Lower lobe of right lung (tissue), 2 donors: ENCODE measurements at regions not wholly inside any gene's neighbourhood (a gene's known extent, or its start where the extent isn't known, plus 50 kb on each side); places are given as distances from the start of the nearest gene placed in this dataset.

Source experiments
- ATAC-seq, 2 donors: fragments of 200-7000 bp; cut with Tn5 transposase; one replicate each; pipeline ENCODE4 v1.9.1; 2020 to 2022; ENCODE audit warnings: mild to moderate bottlenecking in 2 of 2, moderate library complexity in 2 of 2
- DNase-seq: peaks from one replicate; pipeline ENCODE4 v3.0.0-alpha.2; 2020
- H3K27ac ChIP-seq: fragments of 200-600 bp; one replicate; pipeline ENCODE4 v1.8.0; 2022
- H3K27me3 ChIP-seq: fragments of 200-600 bp; one replicate; pipeline ENCODE4 v1.8.0; 2022; ENCODE audit warnings: low read depth
- H3K36me3 ChIP-seq: fragments of 200-600 bp; one replicate; pipeline ENCODE4 v1.8.0; 2022; ENCODE audit warnings: mild to moderate bottlenecking
- H3K4me1 ChIP-seq: fragments of 200-600 bp; one replicate; pipeline ENCODE4 v1.8.0; 2022
- H3K4me3 ChIP-seq: fragments of 200-600 bp; one replicate; pipeline ENCODE4 v1.8.0; 2022; ENCODE audit warnings: mild to moderate bottlenecking
- H3K9me3 ChIP-seq: fragments of 200-600 bp; one replicate; pipeline ENCODE4 v1.8.0; 2022
- intact Hi-C: fragments of 100-400 bp; cut with DNase I; formaldehyde crosslinking; loops from one replicate; pipeline ENCODE4 v1.11.0; 2022
- TF ChIP-seq, protein P1 (sequence below): fragments of 200-600 bp; IDR thresholded peaks from one replicate; pipeline ENCODE4 v1.8.0; 2022; ENCODE audit warnings: antibody characterized with exemption, mild to moderate bottlenecking
- donor health status: DM: no; HTN: yes; CAD: no; lungs with severe emphysema.

- no peak for ATAC-seq
- intact Hi-C loops: no loop called here
- TF ChIP-seq, protein P1, sequence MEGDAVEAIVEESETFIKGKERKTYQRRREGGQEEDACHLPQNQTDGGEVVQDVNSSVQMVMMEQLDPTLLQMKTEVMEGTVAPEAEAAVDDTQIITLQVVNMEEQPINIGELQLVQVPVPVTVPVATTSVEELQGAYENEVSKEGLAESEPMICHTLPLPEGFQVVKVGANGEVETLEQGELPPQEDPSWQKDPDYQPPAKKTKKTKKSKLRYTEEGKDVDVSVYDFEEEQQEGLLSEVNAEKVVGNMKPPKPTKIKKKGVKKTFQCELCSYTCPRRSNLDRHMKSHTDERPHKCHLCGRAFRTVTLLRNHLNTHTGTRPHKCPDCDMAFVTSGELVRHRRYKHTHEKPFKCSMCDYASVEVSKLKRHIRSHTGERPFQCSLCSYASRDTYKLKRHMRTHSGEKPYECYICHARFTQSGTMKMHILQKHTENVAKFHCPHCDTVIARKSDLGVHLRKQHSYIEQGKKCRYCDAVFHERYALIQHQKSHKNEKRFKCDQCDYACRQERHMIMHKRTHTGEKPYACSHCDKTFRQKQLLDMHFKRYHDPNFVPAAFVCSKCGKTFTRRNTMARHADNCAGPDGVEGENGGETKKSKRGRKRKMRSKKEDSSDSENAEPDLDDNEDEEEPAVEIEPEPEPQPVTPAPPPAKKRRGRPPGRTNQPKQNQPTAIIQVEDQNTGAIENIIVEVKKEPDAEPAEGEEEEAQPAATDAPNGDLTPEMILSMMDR: no peak
Measured at GRCh38 chr13:38180126-38180525, 169.5 kb upstream of the UFM1 start.

DNA sequence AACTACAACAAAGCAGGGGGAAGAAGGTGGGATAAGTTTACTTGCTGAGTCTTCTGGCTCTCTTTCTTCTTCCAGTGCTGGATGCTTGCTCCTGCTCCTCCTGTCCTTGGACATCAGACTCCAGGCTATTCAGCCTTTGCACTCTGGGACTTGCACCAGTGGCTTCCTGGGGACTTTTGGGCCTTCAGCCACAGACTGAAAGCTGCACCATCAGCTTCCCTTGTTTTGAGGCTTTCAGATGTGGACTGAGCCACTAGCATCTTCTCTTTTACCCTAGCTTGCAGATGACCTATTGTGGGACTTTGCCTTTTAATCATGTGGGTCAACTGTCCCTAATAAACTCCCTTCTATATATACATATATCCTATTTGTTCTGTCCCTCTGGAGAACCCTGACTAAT is 173.0 kb upstream of the UFM1 start:
- TF ChIP-seq, protein P1: no peak
- Histone ChIP-seq H3K9me3 (no peaks in the 10 kb centered on the region), H3K4me1 (no peaks in the 10 kb centered on the region), H3K27ac (no peak overlapping the region), H3K4me3 (no peak overlapping the region), H3K36me3 (no peaks in the 10 kb centered on the region), H3K27me3 (no peaks in the 10 kb centered on the region)
- DNase-seq (no peak), ATAC-seq (no peak)
- intact Hi-C loops: no loop called here

More at GRCh38 chr13:38180126-38180525, 169.5 kb upstream of the UFM1 start:
- Histone ChIP-seq H3K9me3 (no peaks in the 10 kb centered on the region), H3K36me3 (no peaks in the 10 kb centered on the region), H3K4me3 (no peak overlapping the region), H3K27me3 (no peaks in the 10 kb centered on the region), H3K4me1 (no peaks in the 10 kb centered on the region), H3K27ac (no peak overlapping the region)
- DNase-seq: no peak

- Histone ChIP-seq H3K4me3 (no peak overlapping the region), H3K27me3 (no peaks in the 10 kb centered on the region), H3K36me3 (no peaks in the 10 kb centered on the region), H3K9me3 (no peaks in the 10 kb centered on the region), H3K27ac (no peak overlapping the region), H3K4me1 (no peaks in the 10 kb centered on the region)
- intact Hi-C loops: no loop called here
- TF ChIP-seq, protein P1: no peak
- no peak for ATAC-seq
- DNase-seq: no peak
Measured at GRCh38 chr13:38173403-38173802, 176.2 kb upstream of the UFM1 start.

DNA sequence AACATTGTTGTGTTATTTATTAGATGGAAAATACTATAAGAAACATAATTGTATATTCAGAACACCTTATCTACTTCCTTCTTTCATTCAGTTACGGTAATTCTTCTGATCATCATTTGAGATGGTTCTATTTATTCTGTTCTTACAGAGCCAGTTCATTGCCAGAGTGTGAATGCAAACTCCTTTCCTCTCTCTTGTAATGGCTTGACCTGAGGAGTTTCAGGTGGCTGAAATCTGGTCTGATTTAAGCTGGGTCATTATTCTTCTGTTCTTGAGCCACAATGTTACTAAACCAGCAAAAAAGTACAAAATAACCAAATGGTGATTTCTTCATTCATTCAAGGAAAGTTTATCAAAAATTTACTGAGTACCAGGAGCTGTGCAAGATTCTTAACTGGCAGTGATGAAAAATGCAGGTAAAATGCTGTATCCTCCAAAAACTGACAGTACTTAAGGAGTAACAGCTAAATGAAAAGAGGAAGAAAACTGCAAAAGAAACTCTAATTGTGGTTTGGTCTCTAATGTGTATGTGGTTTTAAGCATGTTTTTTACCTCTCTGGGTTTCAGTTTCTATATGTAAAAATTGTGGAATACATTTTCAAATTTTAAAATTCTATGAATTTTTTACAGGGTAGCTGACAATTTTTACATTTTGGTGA is 182.4 kb upstream of the UFM1 start:
- Histone ChIP-seq H3K9me3 (no peaks in the 10 kb centered on the region), H3K27ac (no peak overlapping the region), H3K36me3 (no peaks in the 10 kb centered on the region), H3K27me3 (no peaks in the 10 kb centered on the region), H3K4me1 (no peaks in the 10 kb centered on the region), H3K4me3 (no peak overlapping the region)
- TF ChIP-seq, protein P1: no peak
- no peak for ATAC-seq
- no peak for DNase-seq
- intact Hi-C loops: no loop called here

GRCh38 chr13:38166116-38166515 is 183.5 kb upstream of the UFM1 start:
- no peak for DNase-seq
- TF ChIP-seq, protein P1: no peak
- no peak overlapping the region for H3K27ac ChIP-seq
- no peaks in the 10 kb centered on the region for H3K36me3 ChIP-seq
- no peaks in the 10 kb centered on the region for H3K9me3 ChIP-seq
- H3K27me3 ChIP-seq: no peaks in the 10 kb centered on the region
- intact Hi-C loops: no loop called here
- H3K4me1 ChIP-seq: no peaks in the 10 kb centered on the region
- no peak for ATAC-seq
- H3K4me3 ChIP-seq: no peak overlapping the region
